Neural cell (in vitro differentiated cells): ENCODE measurements at regions not wholly inside any gene's neighbourhood (a gene's known extent, or its start where the extent isn't known, plus 50 kb on each side); places are given as distances from the start of the nearest gene placed in this dataset.

Source experiments
- H2AFZ ChIP-seq: fragments of 200-600, 300-800 bp; sonication (generic), shearing (Covaris generic); 2 replicates; pipeline ENCODE4 v1.6.0; 2014; ENCODE audit warnings: low read depth, mild to moderate bottlenecking, antibody characterized with exemption, low read length, moderate library complexity
- H3F3A ChIP-seq: fragments of 200-600 bp; shearing (Covaris generic); 2 replicates; pipeline ENCODE4 v1.6.1; 2016; ENCODE audit warnings: mild to moderate bottlenecking, moderate library complexity, mixed read lengths, antibody characterized with exemption, low read length; ENCODE audit not compliant: insufficient read depth, poor library complexity, severe bottlenecking
- H3K27ac ChIP-seq: fragments of 200-600, 300-800 bp; sonication (generic), shearing (Covaris generic); 2 replicates; pipeline ENCODE4 v1.5.1; 2014; ENCODE audit warnings: mild to moderate bottlenecking, low read length, moderate library complexity
- H3K27me3 ChIP-seq: fragments of 300-800, 200-600 bp; sonication (generic), shearing (Covaris generic); 2 replicates; pipeline ENCODE4 v1.6.0; 2014; ENCODE audit warnings: mild to moderate bottlenecking, low read depth, low read length, moderate library complexity; ENCODE audit not compliant: insufficient read depth
- H3K36me3 ChIP-seq: fragments of 300-800, 200-600 bp; sonication (generic), shearing (Covaris generic); 2 replicates; pipeline ENCODE4 v1.5.1; 2014; ENCODE audit warnings: mild to moderate bottlenecking, antibody characterized with exemption, low read length, moderate library complexity; ENCODE audit not compliant: insufficient read depth
- H3K4me2 ChIP-seq: fragments of 300-800, 200-600 bp; sonication (generic), shearing (Covaris generic); 2 replicates; pipeline ENCODE4 v1.6.0; 2014; ENCODE audit warnings: mild to moderate bottlenecking, low read length
- H3K4me3 ChIP-seq: fragments of 300-800, 200-600 bp; sonication (generic), shearing (Covaris generic); 2 replicates; pipeline ENCODE4 v1.5.1; 2014; ENCODE audit warnings: mild to moderate bottlenecking, low read length, moderate library complexity
- H3K79me2 ChIP-seq: fragments of 200-600 bp; shearing (Covaris generic); replicated peaks from 2 replicates; pipeline ENCODE4 v1.6.0; 2014; ENCODE audit warnings: mild to moderate bottlenecking, low read length, moderate library complexity; ENCODE audit not compliant: insufficient read depth
- H3K9ac ChIP-seq: fragments of 300-800, 200-600 bp; sonication (generic), shearing (Covaris generic); 2 replicates; pipeline ENCODE4 v1.6.1; 2016; ENCODE audit warnings: mild to moderate bottlenecking, low read length, mixed read lengths
- H3K9me2 ChIP-seq: fragments of 200-600 bp; shearing (Covaris generic); 2 replicates; pipeline ENCODE4 v1.6.1; 2016; ENCODE audit warnings: mild to moderate bottlenecking, low read length, mixed read lengths; ENCODE audit not compliant: insufficient read depth
- H3K9me3 ChIP-seq: fragments of 200-600, 300-800 bp; sonication (generic), shearing (Covaris generic); 2 replicates; pipeline ENCODE4 v1.6.1; 2016; ENCODE audit warnings: mild to moderate bottlenecking, mixed run types, low read length, moderate library complexity, mixed read lengths
- H4K20me1 ChIP-seq: fragments of 200-600 bp; shearing (Covaris generic); 2 replicates; pipeline ENCODE4 v1.6.1; 2016; ENCODE audit warnings: mild to moderate bottlenecking, mixed run types; ENCODE audit not compliant: insufficient read depth
- CTCF ChIP-seq: fragments of 450-650 bp; IDR thresholded peaks from 2 replicates; pipeline ENCODE4 v1.5.1; 2014; ENCODE audit warnings: antibody characterized with exemption, mild to moderate bottlenecking, moderate library complexity; ENCODE audit not compliant: poor library complexity, severe bottlenecking
- EP300 ChIP-seq: fragments of 450-650 bp; conservative IDR thresholded peaks from 2 replicates; pipeline ENCODE4 v1.6.1; 2014; ENCODE audit warnings: antibody characterized with exemption, mild to moderate bottlenecking, moderate library complexity; ENCODE audit not compliant: poor library complexity, severe bottlenecking
- EZH2 ChIP-seq: fragments of 200-600, 300-800 bp; shearing (Covaris generic), sonication (generic); IDR thresholded peaks from 2 replicates; pipeline ENCODE4 v1.6.1; 2014; ENCODE audit warnings: antibody characterized with exemption, low read length, borderline replicate concordance, mild to moderate bottlenecking; ENCODE audit not compliant: insufficient read depth, poor library complexity, severe bottlenecking
- MXI1 ChIP-seq: fragments of 450-650 bp; conservative IDR thresholded peaks from 2 replicates; pipeline ENCODE4 v1.6.1; 2014; ENCODE audit warnings: antibody characterized with exemption, mild to moderate bottlenecking; ENCODE audit not compliant: poor library complexity, severe bottlenecking
- POLR2AphosphoS5 ChIP-seq: IDR thresholded peaks from 2 replicates; pipeline ENCODE4 v1.6.1; 2012
- RAD21 ChIP-seq: fragments of 450-650 bp; conservative IDR thresholded peaks from 2 replicates; pipeline ENCODE4 v1.6.1; 2014; ENCODE audit warnings: antibody characterized with exemption, mild to moderate bottlenecking, moderate library complexity
- REST ChIP-seq: IDR thresholded peaks from 2 replicates; pipeline ENCODE4 v1.6.1; 2012; ENCODE audit warnings: borderline replicate concordance
- SMC3 ChIP-seq: fragments of 450-650 bp; conservative IDR thresholded peaks from 2 replicates; pipeline ENCODE4 v1.6.1; 2014; ENCODE audit warnings: antibody characterized with exemption, mild to moderate bottlenecking, moderate library complexity; ENCODE audit not compliant: poor library complexity
- TAF1 ChIP-seq: IDR thresholded peaks from 2 replicates; pipeline ENCODE4 v1.6.1; 2012; ENCODE audit warnings: low read depth

- Histone ChIP-seq H3K79me2 (no peaks in the 10 kb centered on the region), H3K4me2 (no peak overlapping the region), H3K9ac (no peak overlapping the region), H2AFZ (no peak overlapping the region), H3K27me3 (no peaks in the 10 kb centered on the region), H3K4me3 (no peak overlapping the region), H3K9me3 (no peaks in the 10 kb centered on the region), H3K9me2 (no peaks in the 10 kb centered on the region), H3F3A (no peaks in the 10 kb centered on the region), H4K20me1 (no peaks in the 10 kb centered on the region), H3K27ac (no peak overlapping the region), H3K36me3 (no peaks in the 10 kb centered on the region)
- TF ChIP-seq REST: no peak
- TF ChIP-seq EP300: no peak
- no peak for TF ChIP-seq SMC3
These were observed 72.9 kb upstream of the VRK2 start for GRCh38 chr2:57973621-57974186.

GRCh38 chr2:57979158-57979557 is 67.4 kb upstream of the VRK2 start:
- Histone ChIP-seq H3K36me3 (no peaks in the 10 kb centered on the region), H3K27ac (no peak overlapping the region), H2AFZ (no peak overlapping the region), H3K9me3 (no peaks in the 10 kb centered on the region), H3K79me2 (no peaks in the 10 kb centered on the region), H4K20me1 (no peaks in the 10 kb centered on the region), H3K27me3 (no peaks in the 10 kb centered on the region), H3F3A (no peaks in the 10 kb centered on the region), H3K4me2 (no peak overlapping the region), H3K9ac (no peak overlapping the region), H3K9me2 (no peaks in the 10 kb centered on the region), H3K4me3 (no peak overlapping the region)
- TF ChIP-seq EZH2 (no peak), TAF1 (no peak), SMC3 (no peak), POLR2AphosphoS5 (no peak), RAD21 (no peak), REST (no peak), EP300 (no peak), MXI1 (no peak), CTCF (no peak)
